Stomach (tissue), 8 donors: ENCODE measurements at regions not wholly inside any gene's neighbourhood (a gene's known extent, or its start where the extent isn't known, plus 50 kb on each side); places are given as distances from the start of the nearest gene placed in this dataset.
A peak's percentile ranks its signal among the peaks of the same experiment; 100 is the strongest.

ENCODE experiments used
- DNase-seq, 2 donors: peaks; one replicate each; pipeline versions ENCODE4 v3.0.0 to v3.0.0-alpha.2; 2013 to 2019
- H3K27ac ChIP-seq, 5 donors: fragments of 200-600 bp in 4 of 5; sonication (generic) in 4 of 5; one replicate each; pipeline ENCODE4 v1.5.1; 2013 to 2019; ENCODE audit warnings: mild to moderate bottlenecking in 1 of 5, moderate library complexity in 1 of 5
- H3K27me3 ChIP-seq, 3 donors: fragments of 200-600 bp; sonication (generic); one replicate each; pipeline ENCODE4 v1.5.1; 2017 to 2019; ENCODE audit warnings: mixed run types in 1 of 3
- H3K36me3 ChIP-seq, 4 donors: fragments of 200-600 bp; sonication (generic); 1 replicate in 3 of 4; 2 replicates in 1 of 4; pipeline ENCODE4 v1.5.1; 2016 to 2019
- H3K4me1 ChIP-seq, 4 donors: fragments of 200-600 bp; sonication (generic); one replicate each; pipeline ENCODE4 v1.5.1; 2016 to 2019
- H3K4me3 ChIP-seq, 4 donors: fragments of 200-600 bp; sonication (generic) in 3 of 4; one replicate each; pipeline ENCODE4 v1.5.1; 2016 to 2019; ENCODE audit warnings: mild to moderate bottlenecking in 1 of 4
- H3K9me3 ChIP-seq, 4 donors: fragments of 200-600 bp; sonication (generic); one replicate each; pipeline ENCODE4 v1.5.1; 2016 to 2019
- CTCF ChIP-seq, 7 experiments: fragments of 450-650 bp in 4 of 7; fragments of 200-600 bp in 3 of 7; sonication (generic) in 3 of 7; IDR thresholded peaks; one replicate each; pipeline ENCODE4 v1.5.1; 2016 to 2019; ENCODE audit warnings: antibody characterized with exemption in 7 of 7, control low read depth in 2 of 7, mild to moderate bottlenecking in 1 of 7
- EP300 ChIP-seq: sonication (generic); formaldehyde crosslinking; IDR thresholded peaks from one replicate; pipeline ENCODE4 v1.6.1; 2017; ENCODE audit warnings: antibody characterized with exemption
- POLR2A ChIP-seq, 4 donors: fragments of 450-650 bp; IDR thresholded peaks; one replicate each; pipeline ENCODE4 v1.6.1; 2016; ENCODE audit warnings: antibody characterized with exemption in 4 of 4, control low read depth in 2 of 4, mild to moderate bottlenecking in 1 of 4, moderate library complexity in 1 of 4
- POLR2AphosphoS5 ChIP-seq, 3 donors: sonication (generic); formaldehyde crosslinking; IDR thresholded peaks; one replicate each; pipeline ENCODE4 v1.6.1; 2016; ENCODE audit warnings: antibody characterized with exemption in 3 of 3
- WGBS, 5 donors: extraction: QIAGEN DNeasy Blood & Tissue Kit in 3 of 5; methylation state at CpG; one replicate each; pipeline versions ENCODE4 v1.1.5 to v1.1.7; 2013 to 2018; 5-methylcytosine and 5-hydroxymethylcytosine counted together
- intact Hi-C: fragments of 100-400 bp; cut with DNase I; formaldehyde crosslinking; loops from one replicate; pipeline ENCODE4 v1.15.1; 2023; ENCODE audit warnings: low total_unique reads
- donor health status: healthy with polysubstance abuse.
- donor health status: Bipolar disorder and iron deficiency.
- donor health status: healthy.

GRCh38 chr2:172226244-172227061, 123.8 kb upstream of the DLX2 start:
- Histone ChIP-seq H3K27me3 (no peaks in the 10 kb centered on the region), H3K4me1 (peaks cover 18 to 55% (median 34%) of the 10 kb centered on the region in 4 donors), H3K36me3 (no peaks in the 10 kb centered on the region), H3K9me3 (no peaks in the 10 kb centered on the region), H3K27ac (peak overlapping the region; percentile 11 to 69 (median 39)), H3K4me3 (no peak overlapping the region)
- TF ChIP-seq CTCF (IDR thresholded peaks at IDR 0.05) (peak in 3 of 7 experiments; percentile 13 to 37 (median 21)), EP300 (no peak), POLR2AphosphoS5 (IDR thresholded peaks at IDR 0.05) (peak in 2 of 3 donors; percentile 23 to 44), POLR2A (IDR thresholded peaks at IDR 0.05) (no peak)
- intact Hi-C loops, result no loop called here
- peak; percentile 72 to 73 for DNase-seq
- 41 to 67% (median 44%) methylated on average over 9 of the region's 9 CpGs for WGBS, 5 donors

- H3K27ac ChIP-seq, result no peak overlapping the region
- TF ChIP-seq POLR2AphosphoS5 (IDR thresholded peaks at IDR 0.05) (no peak), EP300 (no peak), POLR2A (IDR thresholded peaks at IDR 0.05) (no peak), CTCF (IDR thresholded peaks at IDR 0.05) (no peak)
- no peaks in the 10 kb centered on the region for H3K27me3 ChIP-seq
- H3K9me3 ChIP-seq, result no peaks in the 10 kb centered on the region
- peaks cover 22 to 66% (median 46%) of the 10 kb centered on the region in 4 donors for H3K4me1 ChIP-seq
- no peak overlapping the region for H3K4me3 ChIP-seq
- intact Hi-C loops, result no loop called here
- no peak for DNase-seq
- no peaks in the 10 kb centered on the region for H3K36me3 ChIP-seq
- WGBS, 5 donors, result 49 to 73% (median 59%) methylated on average over 4 of the region's 4 CpGs
Measured at GRCh38 chr2:172227719-172228118, 125.0 kb upstream of the DLX2 start.

- WGBS, 5 donors, result 66 to 81% (median 79%) methylated on average over 10 of the region's 10 CpGs
- H3K27ac ChIP-seq, result peak overlapping the region in 4 of 5 donors; percentile 5 to 53 (median 29)
- intact Hi-C loops, result no loop called here
- H3K36me3 ChIP-seq, result no peaks in the 10 kb centered on the region
- H3K4me1 ChIP-seq, result peaks cover 22 to 70% (median 50%) of the 10 kb centered on the region in 4 donors
- DNase-seq, result peak in 1 of 2 donors; percentile 33
- no peaks in the 10 kb centered on the region for H3K9me3 ChIP-seq
- TF ChIP-seq CTCF (IDR thresholded peaks at IDR 0.05) (no peak), POLR2A (IDR thresholded peaks at IDR 0.05) (no peak), POLR2AphosphoS5 (IDR thresholded peaks at IDR 0.05) (no peak)
- H3K27me3 ChIP-seq, result no peaks in the 10 kb centered on the region
- no peak overlapping the region for H3K4me3 ChIP-seq
Measured at GRCh38 chr2:172228177-172228808, 125.6 kb upstream of the DLX2 start.

- Histone ChIP-seq H3K4me3 (no peak overlapping the region), H3K9me3 (no peaks in the 10 kb centered on the region), H3K36me3 (no peaks in the 10 kb centered on the region), H3K27ac (peak overlapping the region in 3 of 5 donors; percentile 12 to 76 (median 53)), H3K4me1 (peaks cover 24 to 72% (median 54%) of the 10 kb centered on the region in 4 donors), H3K27me3 (peaks cover 0 to 2% (median 0%) of the 10 kb centered on the region in 3 donors)
- peak in 1 of 2 donors; percentile 51 for DNase-seq
- TF ChIP-seq POLR2A (IDR thresholded peaks at IDR 0.05) (no peak), POLR2AphosphoS5 (IDR thresholded peaks at IDR 0.05) (peak in 1 of 3 donors; percentile 66)
- 23 to 51% (median 30%) methylated on average over 4 of the region's 4 CpGs for WGBS, 5 donors
- intact Hi-C loops, result no loop called here
Measured at GRCh38 chr2:172229125-172229524, 126.4 kb upstream of the DLX2 start.
